Inflammatory macrophage (primary cell): ENCODE measurements at regions not wholly inside any gene's neighbourhood (a gene's known extent, or its start where the extent isn't known, plus 50 kb on each side); places are given as distances from the start of the nearest gene placed in this dataset.

ENCODE experiments used
- DNase-seq, 2 donors: peaks; one replicate each; pipeline ENCODE4 v3.0.0-alpha.2; 2020 to 2022

DNA sequence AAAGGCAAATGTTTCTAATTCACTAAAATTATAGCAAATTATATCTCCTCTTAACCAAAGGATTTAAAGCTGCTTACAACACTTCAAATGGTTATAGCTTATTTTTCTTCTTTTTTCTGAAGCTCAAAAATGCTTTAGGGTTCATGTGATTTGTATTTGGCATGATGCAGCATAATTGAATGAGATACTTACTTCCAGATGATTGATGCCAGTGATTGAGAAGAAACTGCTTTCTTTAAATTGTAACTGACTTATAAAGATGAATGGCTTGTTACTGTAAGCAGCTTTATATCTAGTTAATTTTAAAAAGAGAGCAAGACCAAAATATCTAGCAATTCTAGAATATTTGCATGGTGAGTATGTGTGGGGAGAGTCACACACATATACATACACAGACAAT, 270.7 kb upstream of the THRB start:
- no peak for DNase-seq

DNA sequence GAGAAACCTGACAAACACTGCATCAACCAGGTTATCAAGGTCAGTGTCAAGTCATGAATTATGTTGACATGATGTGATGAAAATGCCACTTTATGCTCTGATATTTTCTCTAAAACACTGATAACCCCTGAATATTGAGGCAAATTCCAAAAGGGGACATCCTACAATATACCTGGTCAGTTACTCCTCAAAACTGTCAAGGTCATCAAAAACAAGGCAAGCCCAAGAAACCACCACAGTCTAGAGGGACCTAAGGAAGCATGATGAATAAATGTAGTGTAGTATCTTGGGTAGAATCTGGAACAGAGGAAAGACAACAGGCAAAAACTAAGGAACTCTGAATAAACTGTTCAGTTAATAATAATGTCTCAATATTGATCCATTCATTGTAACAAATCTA, 275.3 kb upstream of the THRB start:
- DNase-seq, result no peak

DNA sequence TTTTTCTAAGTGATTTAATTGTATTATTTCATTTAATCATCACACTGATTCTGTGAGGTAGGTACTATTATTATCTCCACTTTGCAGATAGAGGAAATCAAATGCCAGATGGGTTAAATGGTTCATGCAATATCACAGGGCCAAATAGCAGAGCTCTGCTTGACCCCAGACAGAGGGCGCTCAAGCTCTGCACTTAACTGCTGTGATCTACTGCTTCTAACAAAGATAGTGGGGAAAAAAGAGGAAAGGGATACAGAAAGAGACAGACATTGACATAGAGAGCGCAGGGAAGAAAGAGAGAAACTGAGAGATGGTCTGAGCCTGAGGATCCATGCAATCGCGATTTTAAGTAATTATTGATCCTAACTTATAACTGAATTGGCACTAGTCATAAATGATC, 279.1 kb upstream of the THRB start:
- DNase-seq, result peak in 1 of 2 donors; percentile 27

DNA sequence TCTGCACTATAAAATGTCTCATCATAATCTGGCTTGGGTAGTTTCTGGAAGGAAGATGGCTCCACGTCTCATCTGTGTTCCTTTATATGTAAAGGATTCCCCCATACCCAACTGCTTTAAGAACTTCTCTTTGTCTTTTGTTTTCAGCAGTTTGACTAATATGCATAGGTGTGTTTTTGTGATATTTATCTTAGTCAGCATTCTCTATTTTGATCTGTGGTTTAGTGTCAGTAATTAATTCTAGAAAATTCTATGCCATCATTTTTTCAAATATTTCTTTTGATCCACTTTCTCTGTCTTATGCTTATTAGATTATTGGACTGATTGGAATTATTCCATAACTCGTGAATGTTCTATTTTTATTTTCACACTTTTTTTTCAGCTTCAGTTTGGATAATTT, 286.3 kb upstream of the THRB start:
- DNase-seq, result no peak

DNA sequence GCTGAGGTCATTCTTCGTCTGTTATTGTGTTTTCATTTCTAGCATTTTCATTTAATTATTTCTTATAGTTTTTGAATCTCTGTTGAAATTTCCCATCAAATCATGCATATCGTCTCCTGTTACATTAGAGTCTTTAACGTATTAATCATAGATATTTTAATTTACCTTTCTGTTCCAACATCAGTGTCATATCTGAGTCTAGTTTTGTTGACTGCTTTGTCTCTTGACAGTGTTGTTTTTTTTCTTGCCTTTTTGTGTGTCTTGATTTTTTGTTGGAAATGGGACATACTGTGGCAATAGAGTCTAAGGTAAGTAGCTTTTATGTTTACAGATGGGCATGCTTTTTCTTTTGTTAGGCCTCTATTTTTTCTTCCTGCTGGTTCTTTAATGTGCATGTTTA, 286.8 kb upstream of the THRB start:
- DNase-seq, result no peak

DNA sequence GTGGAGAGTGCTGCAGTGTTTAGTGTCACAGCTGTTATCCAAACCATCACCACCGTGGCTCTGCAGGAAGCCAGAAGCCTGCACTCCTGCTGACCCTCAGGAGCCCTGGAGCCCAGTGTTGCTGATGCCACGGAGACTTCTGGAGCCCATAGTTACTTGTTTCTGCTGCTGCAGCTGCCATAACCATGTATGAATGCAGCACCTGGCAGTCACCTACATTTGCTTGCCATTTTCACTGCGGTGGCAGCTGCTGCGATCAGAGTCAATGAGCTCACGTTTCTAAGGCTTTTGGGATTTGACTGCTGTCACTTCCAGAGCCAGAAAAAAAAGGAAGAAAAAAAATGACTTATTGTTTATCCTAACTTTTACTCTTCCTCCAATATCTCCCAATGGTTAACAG, 299.2 kb upstream of the THRB start:
- DNase-seq, result no peak

DNA sequence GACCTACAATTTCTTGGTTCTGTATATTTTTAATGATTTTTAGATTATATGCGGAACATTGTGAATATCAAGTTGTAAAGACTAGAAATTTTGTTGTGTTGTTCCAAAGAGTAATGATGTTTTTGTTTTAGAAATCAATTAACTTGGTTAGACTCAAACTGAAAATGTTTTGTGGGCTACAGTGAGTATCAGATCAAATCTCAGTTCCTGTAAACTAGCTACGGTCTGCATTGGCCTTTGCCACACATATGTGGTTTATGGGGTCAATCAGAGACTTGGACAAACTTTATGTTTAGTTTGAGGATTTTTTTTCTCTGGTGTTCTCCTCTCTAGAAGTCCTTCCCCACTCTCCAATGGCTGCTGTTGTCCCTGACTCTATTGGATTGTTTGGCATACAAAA, 308.0 kb upstream of the THRB start:
- no peak for DNase-seq

DNA sequence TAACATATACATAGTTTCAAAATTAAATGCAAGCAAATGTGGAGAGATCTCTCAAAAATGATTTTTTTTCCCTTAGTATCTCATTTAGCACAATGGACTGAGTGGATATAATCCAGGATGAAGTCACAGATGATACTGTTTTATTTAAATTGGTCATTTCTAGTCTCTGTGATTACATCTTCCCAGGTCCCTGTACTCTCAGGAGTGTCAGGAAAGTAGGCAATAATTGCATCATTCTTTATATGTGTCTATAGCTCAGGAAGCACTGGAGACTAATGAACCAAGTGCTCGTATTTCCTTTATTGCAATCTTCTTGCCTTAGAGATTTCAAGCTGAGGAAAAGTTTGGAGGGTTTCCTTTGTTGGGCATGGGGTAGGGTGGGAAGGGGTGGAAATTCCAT, 309.4 kb upstream of the THRB start:
- DNase-seq, result no peak

DNA sequence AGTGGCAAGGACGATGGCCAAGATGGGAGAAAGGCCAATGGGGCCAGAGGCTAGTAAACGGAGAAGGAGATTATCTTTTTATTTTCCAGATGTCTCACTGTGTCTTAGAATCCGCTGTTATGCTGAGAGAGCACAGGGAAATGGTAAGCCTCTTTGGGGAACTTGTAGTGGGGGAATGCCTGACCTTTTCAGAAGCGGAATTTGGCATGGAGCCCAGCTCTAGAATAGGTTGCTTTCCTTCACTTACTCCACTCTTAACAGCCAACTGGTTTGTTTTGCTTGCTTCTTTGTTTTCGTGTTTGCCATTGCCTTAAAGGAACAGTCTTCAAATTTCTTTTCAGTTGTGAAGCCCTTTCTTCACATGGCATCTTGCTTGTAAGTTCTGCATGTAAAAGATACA, 316.2 kb upstream of the THRB start:
- DNase-seq, result no peak

DNA sequence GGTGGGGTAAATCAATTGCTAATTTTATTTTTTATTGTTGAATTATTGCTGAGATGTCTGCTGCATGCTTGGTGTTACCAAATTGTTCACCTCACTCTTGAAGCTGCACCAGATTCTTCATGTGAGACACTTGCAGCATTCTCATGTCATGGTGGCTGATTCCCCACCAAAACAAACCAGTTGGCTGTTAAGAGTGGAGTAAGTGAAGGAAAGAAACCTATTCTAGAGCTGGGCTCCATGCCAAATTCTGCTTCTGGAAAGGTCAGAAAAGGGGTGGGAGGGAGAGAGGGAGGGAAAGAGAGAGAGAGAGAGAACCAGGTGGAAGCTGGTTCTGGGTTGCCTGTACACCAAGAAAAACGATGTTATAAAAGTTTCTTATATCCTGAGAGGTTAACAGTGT, 317.5 kb upstream of the THRB start:
- DNase-seq, result no peak

DNA sequence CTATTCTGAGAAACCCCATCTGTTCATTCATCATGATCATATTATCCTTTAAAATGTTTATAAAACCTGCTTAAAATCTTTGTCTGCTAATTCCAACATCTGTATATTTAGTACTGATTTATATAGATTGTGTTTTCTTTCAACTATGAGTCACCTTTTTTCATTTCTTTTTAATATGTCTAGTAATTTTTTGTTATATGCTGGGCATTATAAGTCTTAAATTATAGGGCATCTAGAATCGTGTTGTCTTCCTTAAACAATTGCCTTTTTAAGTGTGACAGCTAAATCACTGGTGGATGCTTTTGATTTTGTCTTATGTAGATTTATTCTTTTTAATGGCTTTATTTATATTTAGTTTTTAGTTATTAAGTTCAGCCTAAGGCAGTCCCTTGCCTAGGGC, 323.4 kb upstream of the THRB start:
- DNase-seq, result no peak

DNA sequence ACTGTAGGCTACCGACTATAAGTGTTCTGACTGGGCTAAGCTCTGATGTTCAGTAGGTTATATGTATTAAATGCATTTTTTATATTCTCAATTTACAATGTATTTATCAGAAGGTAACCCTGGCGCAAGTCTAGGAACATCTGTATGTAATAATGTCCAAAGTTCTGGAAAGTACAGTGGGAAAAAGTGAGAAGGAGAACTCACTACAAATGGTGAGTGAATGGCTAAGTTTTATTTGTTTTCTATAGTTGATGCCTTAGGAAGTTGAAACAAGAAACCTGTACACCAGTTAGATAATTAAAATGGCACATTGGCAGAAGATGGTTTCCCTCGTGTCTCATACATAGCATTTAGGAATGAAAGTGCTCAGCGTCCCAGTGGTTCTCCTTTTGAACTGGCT, 333.4 kb upstream of the THRB start:
- no peak for DNase-seq

DNA sequence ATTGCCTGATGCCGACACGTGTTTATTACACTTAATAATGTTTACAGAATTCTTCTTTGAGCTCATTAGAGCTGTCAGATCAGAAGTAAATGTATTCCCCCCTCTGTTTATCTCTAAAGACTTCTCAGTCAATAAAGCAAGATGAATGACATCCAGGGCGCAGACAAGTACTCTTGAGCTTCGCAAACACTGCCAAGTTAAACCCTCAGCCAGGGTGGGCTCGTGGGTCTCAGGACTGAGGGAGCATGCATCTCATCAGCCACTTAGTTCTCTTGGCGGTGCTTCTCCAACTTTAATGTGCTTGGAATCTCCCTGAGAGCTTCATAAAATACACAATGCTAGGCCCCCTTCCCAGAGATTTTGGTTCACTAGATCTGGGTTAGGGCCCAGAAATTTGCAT, 333.9 kb upstream of the THRB start:
- no peak for DNase-seq

DNA sequence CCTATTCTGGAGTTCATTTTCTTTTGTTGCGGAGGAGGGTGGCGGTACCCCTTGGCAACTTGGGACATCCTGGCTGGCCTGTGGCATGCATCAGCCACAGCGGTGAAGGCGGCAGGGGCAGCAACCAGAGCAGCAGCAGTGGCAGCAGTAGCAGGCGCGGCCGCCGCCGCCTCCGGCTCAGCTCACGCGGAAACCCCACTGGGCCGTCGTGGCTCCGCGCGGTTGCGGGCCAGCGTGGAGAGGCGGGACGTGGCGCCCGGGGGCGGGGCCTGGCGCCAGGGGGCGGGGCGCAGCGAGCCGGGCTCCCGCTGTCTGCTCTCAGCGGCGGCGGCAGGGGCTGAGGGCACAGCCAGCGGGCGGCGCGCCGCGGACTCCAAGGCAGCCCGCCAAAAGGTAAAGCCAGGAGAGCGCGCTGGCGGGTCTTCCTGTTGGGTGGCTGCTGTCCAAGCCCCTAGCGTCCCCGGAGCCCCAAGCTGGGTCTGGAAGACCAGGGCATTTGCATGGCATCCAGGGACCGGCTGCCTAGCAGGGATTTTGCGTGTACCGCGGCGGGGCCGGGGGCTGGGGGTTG, 334.4 kb upstream of the THRB start:
- DNase-seq, result no peak

DNA sequence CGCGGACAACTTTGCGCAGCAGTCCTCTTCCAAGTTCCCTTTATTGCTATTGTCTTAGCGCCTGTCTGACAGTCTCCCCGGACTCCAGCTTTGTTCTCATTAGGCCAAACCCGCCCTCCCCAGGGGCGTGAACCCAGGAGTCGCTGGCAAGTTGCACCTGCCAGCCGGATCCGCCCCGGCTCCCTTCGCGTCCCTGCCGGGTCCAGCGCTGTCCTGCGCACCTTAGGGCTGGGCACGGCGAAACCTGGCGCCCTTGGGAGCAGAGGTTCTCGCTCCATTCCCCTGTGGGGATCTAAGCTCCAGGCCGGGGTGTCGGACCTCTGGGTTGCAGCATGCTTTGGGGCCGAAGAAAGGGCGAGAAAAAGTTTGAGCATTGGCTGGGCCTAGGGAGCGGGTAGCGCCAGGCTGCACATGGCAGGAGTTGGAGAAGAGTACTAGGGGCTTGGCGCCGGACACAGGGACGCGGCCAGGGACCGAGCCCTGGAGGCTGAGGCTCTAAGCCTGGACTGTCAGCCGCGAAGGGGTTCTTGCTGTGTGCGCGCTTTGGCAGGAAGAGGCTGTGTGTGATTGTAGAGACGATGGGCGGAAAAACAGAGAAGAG, 335.1 kb upstream of the THRB start:
- no peak for DNase-seq

DNA sequence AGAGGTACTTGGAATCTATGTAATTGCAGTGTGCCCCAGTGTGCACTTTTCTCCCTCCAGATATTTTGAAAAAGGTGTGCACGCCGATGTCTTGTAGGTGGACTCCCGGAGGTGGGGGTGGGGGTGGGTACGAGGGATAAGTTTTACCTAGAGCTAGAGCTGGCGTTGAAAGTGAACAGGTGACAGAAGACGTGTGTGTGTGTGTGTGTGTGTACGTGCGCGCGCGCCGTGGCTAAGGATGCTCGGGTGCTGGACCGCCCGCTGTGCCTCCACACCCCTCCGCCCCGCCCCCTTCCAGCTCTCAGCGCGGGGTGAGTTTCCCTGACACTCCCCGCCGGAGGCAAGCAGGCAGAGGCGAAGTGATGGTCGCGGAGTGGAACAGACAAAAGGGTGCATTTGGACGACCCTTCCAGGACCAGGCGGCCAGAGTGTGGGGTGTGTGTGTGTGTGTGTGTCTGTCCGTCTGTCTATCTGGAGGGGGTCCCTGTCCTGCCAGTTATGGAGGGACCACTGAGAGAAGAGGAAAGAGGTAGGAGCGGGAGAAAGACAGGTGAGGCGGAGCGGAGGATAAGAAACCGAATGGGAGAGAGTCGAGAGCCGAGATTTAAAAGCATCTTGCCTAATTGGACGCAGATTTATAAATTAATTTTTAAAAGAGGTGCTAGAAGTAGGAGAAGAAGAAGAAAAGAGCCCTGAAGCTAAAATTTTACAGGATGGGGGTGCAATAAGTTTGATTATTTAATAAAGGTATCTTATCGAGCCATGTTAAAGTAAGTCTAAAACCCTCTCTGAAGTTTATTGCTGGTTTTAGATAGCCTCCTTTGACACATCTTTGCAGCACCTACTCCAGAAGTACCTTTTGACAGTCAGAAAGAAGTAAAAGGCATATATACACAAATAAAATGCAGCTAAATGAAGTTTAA, 335.8 kb upstream of the THRB start:
- DNase-seq, result no peak

DNA sequence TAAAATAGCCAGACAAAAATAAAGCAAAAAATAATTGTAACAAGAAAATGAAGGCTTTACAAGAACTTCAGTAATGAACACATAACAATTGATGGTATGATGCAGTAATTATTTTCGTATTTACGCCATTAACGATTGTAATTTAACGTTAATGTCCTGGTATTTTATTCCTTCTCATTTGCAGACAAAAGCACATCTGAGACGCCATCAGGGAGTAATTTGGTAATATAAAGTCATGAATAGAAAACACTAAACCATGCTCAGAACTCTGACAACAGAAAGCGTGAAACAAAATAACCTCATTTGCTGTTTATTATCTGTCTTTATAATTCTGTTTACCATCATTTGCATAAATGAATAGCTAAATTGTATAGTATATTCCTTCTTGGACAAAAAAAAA, 336.6 kb upstream of the THRB start:
- DNase-seq, result no peak

DNA sequence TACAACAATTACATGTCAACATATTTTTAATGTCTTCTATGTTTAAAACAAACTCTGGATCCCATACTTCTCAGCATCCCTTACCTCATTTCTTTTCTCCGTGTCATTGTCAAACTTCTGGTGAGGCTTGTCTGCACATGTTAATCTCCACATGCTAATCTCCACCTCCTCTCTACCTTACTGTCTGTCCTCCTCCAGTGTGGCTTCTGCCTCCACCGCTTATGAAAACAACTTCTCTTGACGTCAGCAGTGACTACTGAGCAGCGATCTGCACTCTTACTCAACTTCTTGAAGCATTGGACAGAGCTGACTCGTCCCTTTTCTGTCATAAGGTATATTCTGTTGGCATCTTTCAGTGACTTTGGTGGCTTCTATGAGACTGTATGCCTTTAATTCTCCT, 338.2 kb upstream of the THRB start:
- DNase-seq, result no peak

DNA sequence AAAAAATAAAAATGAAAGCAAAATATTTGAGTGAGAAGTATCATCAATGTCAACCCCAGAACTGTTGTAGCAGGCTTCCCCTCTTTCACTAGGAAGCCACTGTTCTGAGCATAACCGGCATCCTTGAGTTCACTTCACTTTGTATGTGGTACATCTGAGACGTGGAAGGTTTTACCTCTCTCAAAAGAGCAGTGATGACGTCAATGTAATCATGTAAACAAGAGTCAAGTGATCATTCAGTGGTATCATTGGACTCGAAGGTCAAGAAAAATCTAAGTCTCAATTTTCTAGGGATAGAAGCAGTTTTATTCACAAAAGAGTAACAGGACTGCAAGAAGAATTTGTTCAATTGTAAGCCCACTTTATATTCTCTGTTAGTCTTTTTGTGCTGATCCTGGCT, 339.8 kb upstream of the THRB start:
- no peak for DNase-seq

DNA sequence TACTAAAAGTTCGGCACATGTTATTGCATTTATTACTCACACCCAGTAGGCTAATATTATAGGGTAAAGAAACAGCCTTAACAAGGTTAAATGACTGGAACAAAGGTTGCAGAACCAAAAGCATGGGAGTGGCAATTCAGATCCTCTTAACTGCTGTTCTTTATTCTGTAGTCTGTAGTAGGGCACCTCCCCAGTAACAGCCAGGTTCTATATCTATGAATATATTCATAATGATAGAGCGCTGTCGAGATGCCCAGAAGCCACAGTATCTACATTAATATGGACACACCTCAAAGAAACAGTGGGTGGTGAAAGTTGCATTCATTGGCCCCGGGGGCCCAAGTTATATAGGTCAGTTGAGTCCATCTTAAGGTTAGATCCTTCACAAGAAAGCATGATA, 340.9 kb upstream of the THRB start:
- no peak for DNase-seq

DNA sequence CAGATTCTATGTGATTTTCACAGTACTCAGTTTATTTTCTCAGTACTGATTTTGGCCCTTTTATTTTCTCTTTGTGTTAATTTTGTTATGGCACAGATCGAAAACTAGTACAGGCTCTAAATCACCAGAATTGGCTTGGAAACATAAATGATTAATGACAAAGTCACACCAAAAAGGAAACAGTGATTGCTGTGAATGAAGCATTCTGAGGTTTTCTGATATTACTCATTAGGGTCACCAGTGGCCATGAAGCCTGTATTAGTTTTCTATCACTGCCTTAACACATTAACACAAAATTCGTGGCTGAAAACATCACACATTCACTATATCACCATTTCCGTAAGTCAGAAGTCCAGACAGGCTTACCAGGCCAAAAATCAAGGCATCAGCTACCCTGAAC, 343.0 kb upstream of the THRB start:
- DNase-seq, result no peak

DNA sequence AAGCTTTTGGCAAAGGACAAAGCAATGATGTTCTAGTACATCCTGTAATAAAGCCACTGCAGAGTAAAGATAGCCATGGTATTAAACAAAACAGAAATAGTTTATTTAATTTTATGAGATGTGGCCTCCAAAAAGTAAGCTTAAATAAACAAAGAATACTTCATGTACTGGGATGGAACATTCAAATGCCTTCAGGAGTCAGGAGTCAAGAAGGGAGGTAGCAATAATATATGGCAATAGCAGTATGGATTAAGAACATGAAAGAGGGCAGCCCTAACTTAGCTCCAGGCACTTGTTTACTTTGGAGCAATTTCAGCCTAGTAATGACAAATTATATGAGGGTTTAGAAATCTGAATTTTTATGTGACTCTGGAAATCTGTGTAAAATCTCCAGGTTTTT, 343.9 kb upstream of the THRB start:
- DNase-seq, result no peak

DNA sequence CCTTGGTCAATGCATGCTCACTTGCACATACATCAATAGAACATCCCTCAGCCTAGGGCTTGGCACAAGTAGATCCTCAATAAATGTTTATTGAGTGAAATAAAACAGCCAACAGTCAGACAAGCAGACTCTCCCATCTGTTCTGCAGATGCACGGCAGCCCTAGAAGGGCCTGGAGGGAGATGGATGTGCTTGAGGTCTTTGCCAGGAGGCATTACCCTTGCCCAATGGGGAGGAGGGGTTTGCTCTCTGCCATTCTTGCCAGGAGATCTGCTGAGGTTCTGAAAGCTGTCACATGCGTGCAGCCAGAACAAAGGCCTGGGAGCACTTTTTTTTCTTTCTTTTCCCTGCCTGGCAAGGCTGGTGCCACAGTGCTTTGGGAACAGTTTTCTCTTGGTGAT, 349.3 kb upstream of the THRB start:
- no peak for DNase-seq

DNA sequence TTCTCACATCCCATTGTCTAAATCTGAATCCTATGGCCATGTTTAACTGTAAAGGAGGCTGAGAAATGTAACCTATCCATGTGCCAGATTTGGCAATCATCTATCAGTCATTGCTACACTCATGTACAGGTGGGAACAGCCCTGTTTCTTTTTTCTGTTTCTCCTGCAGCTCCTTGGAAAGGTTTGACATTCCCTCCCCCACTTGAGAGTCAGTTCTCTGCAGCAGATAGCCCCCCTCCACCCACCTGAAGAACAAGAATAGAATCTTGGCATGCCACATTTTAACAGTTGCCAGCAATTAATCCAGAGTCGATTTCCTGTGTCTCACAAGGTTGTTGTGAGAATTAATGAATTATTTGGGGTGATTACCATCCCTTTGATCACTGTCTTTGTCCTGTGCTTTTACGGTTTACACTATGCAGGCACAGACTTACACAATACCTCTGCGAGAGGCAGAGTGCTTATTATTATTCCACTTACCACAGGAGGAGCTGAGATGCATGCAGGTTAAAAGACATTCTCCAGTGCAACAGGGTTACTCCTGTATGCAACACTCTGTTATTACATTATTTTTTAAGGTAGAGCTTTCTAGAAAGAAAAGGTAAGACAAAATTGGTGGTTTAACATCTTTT, 351.0 kb upstream of the THRB start:
- no peak for DNase-seq
